IPS-NIHi7 (cell line): ENCODE measurements at regions not wholly inside any gene's neighbourhood (a gene's known extent, or its start where the extent isn't known, plus 50 kb on each side); places are given as distances from the start of the nearest gene placed in this dataset.
A peak's percentile ranks its signal among the peaks of the same experiment; 100 is the strongest.

Source experiments
- DNase-seq: peaks from one replicate; pipeline ENCODE4 v3.0.0; 2012; ENCODE audit warnings: mixed read lengths; ENCODE audit errors: extremely low spot score

- peak; percentile 42 for DNase-seq
Measured at GRCh38 chr5:174159327-174160114, 114.0 kb downstream of the NSG2 start.

DNA sequence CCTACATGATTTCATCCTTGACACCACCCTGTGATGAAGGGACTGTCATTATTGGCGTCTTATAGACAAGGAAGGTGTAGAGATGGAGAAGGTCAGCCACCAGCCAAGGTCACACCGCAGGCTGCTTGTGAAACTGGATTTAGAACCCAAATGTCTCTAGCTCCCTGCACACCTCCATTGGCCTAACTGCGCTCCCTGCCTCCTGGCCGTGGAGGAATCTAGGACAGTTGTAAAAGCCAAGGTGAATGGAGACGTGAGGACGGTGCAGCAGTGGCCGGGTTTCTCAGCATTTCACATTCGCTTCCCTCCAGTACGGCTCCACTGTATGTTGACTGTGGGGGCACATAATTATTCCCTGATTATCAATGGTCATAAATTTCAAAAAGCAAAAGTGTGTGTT lies 119.9 kb downstream of the NSG2 start:
- no peak for DNase-seq

DNA sequence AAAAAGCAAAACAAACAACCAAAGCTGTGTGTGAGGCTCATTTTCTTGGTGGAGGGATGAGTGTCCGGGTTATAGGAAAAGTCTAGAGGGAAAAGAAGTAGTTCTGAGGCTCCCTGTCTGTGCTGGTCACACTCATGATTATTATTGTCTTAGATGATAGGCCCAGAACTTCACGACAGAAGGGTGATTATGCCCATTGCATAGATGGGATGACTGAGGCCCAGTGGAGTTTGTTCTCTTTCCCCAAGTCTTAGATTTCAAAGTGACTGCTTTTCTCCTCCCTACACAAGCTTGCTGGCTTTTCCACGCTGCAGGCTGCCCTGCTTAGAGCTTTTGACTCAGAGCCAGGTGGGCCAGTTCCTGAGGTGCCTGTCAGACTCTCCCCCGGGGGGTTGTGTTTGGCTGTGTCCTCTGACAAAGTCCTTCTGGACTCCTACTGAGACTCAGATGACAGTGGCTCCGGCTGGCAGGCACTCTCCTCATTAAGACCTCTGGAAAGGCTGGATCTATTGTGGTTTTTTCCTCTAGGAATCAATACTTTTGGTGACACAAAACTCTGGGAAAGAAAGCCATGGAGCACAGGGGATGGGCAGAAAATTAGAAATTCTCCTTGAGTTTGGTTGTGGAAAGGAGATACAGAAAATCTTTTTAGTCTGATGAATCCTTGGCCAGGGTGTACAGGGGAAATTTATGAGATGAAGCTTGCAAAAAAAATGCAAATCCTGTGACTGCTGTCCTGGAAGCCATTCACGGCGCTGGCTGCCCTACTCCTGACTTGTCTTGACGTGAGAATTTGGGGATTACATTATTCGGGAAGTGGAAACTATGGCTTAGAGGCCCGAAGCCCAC lies 120.9 kb downstream of the NSG2 start:
- DNase-seq, result no peak

- no peak for DNase-seq
Measured at GRCh38 chr5:174167080-174167910, 121.8 kb downstream of the NSG2 start.

DNA sequence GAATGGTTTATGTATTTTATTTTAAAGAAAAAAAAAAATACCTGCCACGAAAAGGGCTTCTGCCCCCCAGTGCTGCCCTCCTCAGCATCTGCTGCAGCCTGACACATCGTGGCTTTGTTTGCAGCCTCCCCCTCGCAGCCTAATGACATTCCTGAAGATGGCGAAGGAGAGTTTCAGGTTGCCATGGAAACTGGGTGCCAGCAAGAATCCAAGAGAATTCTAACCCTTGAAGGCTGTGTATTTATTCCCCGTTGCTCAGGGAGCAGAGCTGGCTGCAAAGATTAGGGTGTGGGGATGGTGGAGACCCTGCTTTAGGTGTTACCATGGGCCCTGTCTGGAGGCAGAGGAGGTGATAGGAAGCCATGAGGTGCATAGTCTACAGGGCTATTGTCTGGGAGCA lies 126.6 kb downstream of the NSG2 start:
- peak; percentile 59 for DNase-seq

DNA sequence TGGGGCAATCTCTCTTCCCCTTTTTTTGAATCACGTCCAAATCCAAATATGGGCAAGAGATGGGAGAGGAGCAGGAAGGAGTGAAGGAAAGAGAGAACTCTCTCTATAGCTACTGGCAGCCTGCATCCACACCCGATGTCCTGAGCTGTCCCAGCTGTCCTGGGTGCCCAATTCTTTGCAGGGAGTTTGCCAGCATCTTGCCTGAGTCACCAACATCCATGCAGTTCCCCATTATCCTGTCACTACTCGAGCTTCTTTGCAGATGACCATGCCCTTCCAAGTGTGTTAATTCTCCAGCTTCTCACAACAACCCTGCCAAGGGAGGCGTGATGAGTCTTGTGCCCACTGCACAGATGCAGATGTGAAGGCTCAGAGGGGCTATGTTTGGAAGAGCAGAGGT lies 127.1 kb downstream of the NSG2 start:
- DNase-seq, result no peak

DNA sequence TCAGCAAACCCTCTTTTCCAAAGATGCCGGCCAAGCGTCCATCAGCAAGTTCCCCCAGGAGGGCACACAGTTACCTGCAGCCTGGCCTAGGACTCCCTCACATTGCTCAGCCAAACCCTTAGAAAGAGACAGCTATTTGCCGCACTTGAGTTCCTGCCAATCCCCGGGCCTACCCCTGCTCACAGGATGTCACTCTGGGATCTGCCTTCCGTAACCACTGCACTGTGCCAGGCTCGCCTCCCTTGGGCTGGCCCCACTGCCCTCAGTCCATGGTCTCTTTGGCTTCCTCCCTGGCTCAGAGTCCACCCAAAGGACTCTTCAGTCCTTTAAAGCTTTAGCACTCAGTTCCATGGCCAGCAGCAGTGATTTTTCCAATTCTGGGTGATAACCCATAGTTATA lies 128.3 kb downstream of the NSG2 start:
- DNase-seq, result no peak

- no peak for DNase-seq
Measured at GRCh38 chr5:174175716-174176268, 130.3 kb downstream of the NSG2 start.

DNA sequence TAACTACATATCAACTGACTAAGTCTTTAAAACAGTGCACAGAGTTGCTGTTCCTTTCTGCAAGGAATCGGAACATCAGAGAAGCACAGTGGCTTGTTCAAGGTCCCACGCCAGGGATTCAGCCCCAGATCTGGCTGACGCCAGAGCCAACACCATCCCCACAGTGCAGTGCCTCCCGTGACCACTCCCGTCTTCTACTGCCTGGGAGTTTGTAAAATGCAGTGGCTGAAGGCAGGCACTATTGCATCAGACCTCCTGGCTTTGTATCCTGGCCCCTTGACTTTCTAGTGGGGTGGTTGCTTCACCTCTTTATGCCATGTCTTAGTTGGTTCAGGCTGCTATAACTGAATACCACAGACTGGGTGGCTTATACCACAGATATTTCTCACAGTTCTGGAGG lies 131.0 kb downstream of the NSG2 start:
- no peak for DNase-seq

DNA sequence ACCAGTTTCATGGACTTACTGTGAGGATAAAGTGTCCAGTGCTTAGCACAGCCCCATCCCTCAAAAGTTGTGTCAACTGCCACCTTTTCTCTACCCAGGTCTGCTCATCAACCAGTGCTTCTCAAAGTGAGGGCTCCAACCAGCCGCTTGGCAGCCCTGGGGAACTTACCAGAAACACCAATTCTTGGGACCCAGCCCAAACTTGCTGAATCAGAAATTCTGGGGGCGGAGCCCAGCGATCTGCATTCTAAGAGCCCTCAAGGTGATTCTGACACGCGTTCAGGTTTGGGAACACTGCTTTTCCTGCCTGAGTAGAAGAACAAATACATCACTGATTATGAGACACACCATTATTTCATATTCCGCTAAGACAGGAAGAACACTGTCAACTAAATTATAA lies 132.0 kb downstream of the NSG2 start:
- no peak for DNase-seq

DNA sequence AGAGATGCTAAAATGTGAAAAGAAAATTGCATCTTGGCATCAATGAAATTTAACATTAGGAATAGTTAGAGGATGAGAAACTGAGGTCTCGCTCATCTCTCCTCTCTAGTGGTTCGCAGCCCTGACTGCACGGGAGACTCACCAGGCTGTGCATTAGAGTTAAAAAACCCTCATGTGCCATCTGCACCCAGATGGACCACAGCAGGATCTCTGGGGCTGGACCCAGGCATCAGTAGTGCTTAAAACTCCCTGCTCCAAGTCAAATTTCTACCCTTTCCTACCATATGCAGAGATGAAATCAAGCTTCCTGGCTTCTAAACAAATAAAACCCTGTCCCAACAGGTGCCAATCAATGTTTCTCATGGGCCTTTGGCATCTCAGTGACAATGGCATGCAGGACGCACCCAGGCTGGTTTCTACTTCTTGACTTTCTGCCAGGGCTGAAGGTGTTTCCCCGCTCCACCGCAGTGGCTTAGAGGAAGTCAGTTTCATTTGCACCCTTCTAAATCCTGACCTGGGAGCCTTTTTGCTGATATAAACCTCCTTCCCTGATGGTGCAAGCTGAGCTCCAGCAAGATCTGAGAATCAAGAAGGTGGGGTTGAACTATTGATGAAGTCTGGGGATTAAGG lies 132.6 kb downstream of the NSG2 start:
- DNase-seq, result no peak

- no peak for DNase-seq
Measured at GRCh38 chr5:174180639-174181038, 135.1 kb downstream of the NSG2 start.

DNA sequence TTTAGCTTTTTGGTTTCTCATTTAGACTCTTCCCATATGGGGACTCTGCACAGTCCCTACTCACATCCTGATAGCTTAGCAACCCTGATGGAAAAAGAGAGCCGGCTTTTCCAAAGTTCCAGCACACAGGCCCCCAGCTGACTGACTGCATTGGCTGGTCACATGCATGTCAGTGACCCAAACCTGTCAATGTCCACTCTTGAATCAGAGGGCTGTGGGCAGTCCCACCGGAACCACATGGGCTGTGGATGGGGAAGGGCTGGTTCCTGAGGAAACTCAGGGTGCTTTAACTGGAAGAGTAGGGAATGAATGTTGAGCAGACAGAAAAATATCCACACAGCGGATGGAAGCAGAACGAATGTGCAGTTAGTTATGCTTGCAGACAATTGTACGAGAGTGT lies 136.6 kb downstream of the NSG2 start:
- no peak for DNase-seq

DNA sequence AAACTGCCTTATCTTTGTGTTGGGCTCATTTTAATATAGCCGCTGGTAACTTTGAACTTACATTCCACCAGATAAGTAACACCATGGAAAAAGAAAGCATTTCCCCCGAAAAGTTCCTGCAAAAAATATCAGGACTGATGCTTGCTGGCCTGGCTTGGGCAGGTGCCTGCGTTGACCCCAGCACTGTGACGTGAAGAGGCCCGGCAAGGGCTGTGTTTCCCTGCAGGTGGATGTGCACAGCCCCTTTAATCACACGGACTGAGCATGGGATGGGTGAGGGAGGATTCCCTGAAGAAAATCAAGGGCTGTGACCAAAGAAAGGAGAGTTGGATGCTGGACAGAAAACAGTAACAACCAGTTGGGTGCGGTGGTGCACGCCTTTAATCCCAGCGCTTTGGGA lies 138.2 kb downstream of the NSG2 start:
- no peak for DNase-seq

GRCh38 chr5:174185506-174185905 lies 140.0 kb downstream of the NSG2 start:
- no peak for DNase-seq

DNA sequence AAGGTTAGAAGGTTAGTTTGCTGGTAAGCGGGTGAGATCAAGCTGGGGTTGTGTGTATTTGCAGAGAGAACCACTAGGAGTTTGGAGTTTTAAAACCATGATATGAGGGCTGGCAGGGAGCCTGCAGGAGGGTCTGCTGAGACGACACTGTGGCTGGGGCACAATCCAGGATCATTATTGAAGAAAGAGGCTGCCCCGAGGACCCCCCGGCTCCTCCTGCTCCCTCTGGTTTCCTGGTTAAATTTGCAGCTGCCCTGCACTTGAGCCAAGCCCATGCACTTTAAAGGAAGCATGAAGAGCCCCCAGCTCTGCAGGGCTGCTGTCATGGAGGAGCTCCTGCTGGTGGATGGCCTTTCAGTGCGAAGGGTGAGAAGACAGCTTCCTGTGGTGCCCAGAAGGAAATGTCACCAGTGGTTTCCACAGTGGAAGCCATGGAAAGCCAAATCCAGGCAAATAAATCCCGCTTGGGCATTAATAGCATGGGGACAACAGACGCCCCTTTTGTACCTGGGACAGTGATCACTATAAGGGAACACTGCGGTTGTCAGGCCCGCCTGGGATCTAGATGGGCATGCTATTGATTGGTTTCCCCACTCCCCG lies 140.7 kb downstream of the NSG2 start:
- no peak for DNase-seq

GRCh38 chr5:174187001-174187400 lies 141.5 kb downstream of the NSG2 start:
- no peak for DNase-seq

DNA sequence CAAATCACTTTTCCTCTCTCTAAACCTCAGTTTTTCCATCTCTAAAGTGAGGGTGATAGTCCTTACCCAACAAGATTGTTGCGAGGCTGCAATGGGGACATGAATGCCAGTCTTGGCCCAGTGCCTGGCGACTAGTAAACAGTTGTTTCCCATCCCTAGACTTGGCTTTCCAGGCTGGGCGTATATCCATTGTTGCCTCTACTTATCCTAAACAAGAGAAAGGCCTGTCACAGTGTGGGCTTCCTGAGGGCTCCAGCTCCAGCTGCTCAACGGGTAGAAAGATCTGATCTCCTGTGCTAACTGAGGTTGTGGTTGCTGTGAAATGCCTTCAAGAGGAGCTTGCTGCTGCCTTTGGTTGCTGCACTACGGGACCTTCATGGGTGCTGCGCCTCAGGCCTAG lies 142.0 kb downstream of the NSG2 start:
- DNase-seq, result no peak

- DNase-seq, result no peak
Measured at GRCh38 chr5:174188295-174188694, 142.8 kb downstream of the NSG2 start.

- DNase-seq, result no peak
Measured at GRCh38 chr5:174189654-174190541, 144.4 kb downstream of the NSG2 start.
